ENCODE measurements at regions not wholly inside any gene's neighbourhood (a gene's known extent, or its start where the extent isn't known, plus 50 kb on each side); places are given as distances from the start of the nearest gene placed in this dataset.
"Not testable (repeated sequence)": the region's sequence is repeated elsewhere in the genome, so short reads cannot be mapped to it uniquely, and the experiment has no call there.

- peak; percentile 73 for DNase-seq
Measured at GRCh38 chr16:85503679-85504231, 109.4 kb upstream of the GSE1 start.

GRCh38 chr16:85504242-85504641 is 108.9 kb upstream of the GSE1 start:
- DNase-seq = no peak

- DNase-seq = no peak
Measured at GRCh38 chr16:85505794-85506634, 107.1 kb upstream of the GSE1 start.

GRCh38 chr16:85506635-85506911 is 106.5 kb upstream of the GSE1 start:
- DNase-seq = no peak

- DNase-seq = no peak
Measured at GRCh38 chr16:85507342-85507741, 105.8 kb upstream of the GSE1 start.

- DNase-seq = no peak
Measured at GRCh38 chr16:85508388-85508787, 104.7 kb upstream of the GSE1 start.

- DNase-seq = no peak
Measured at GRCh38 chr16:85508993-85509392, 104.1 kb upstream of the GSE1 start.

GRCh38 chr16:85510041-85510659 is 103.0 kb upstream of the GSE1 start:
- no peak for DNase-seq

- DNase-seq = no peak
Measured at GRCh38 chr16:85511938-85512807, 100.9 kb upstream of the GSE1 start.

GRCh38 chr16:85512808-85513115 is 100.4 kb upstream of the GSE1 start:
- no peak for DNase-seq

GRCh38 chr16:85513180-85513579 is 99.9 kb upstream of the GSE1 start:
- no peak for DNase-seq

GRCh38 chr16:85513649-85514048 is 99.5 kb upstream of the GSE1 start:
- DNase-seq = no peak

GRCh38 chr16:85514295-85514597 is 98.9 kb upstream of the GSE1 start:
- DNase-seq = peak; percentile 82

- DNase-seq = peak; percentile 66
Measured at GRCh38 chr16:85514598-85515318, 98.4 kb upstream of the GSE1 start.

GRCh38 chr16:85515319-85515745 is 97.8 kb upstream of the GSE1 start:
- no peak for DNase-seq

- no peak for DNase-seq
Measured at GRCh38 chr16:85515830-85516397, 97.2 kb upstream of the GSE1 start.

GRCh38 chr16:85517154-85517553 is 96.0 kb upstream of the GSE1 start:
- DNase-seq = no peak

- no peak for DNase-seq
Measured at GRCh38 chr16:85517563-85518179, 95.5 kb upstream of the GSE1 start.

- DNase-seq = no peak
Measured at GRCh38 chr16:85518398-85519049, 94.6 kb upstream of the GSE1 start.

GRCh38 chr16:85519050-85519440 is 94.1 kb upstream of the GSE1 start:
- DNase-seq = not testable (repeated sequence)

- DNase-seq = no peak
Measured at GRCh38 chr16:85519540-85520231, 93.4 kb upstream of the GSE1 start.

All from COR-L47 (cell line).